Activated CD4-positive, alpha-beta T cell treated with anti-CD3 and anti-CD28 coated beads, Interleukin-2, amount 10 ng/mL, durations not matched to agents 7 days and 5 days (primary cell): ENCODE measurements at regions not wholly inside any gene's neighbourhood (a gene's known extent, or its start where the extent isn't known, plus 50 kb on each side); places are given as distances from the start of the nearest gene placed in this dataset.

Experiments used
- CTCF ChIA-PET: fragments of 350-600 bp; sonication (Branson Sonifier 250); formaldehyde crosslinking; loops from one replicate; lab custom pipeline; 2021; ENCODE audit warnings: antibody characterized with exemption; lab: Charles Lee
- POLR2A ChIA-PET: fragments of 350-600 bp; sonication (Branson Sonifier 250); formaldehyde crosslinking; loops from one replicate; lab custom pipeline; 2021; ENCODE audit warnings: antibody characterized with exemption; lab: Charles Lee
- DNase-seq: peaks from one replicate; pipeline ENCODE4 v3.0.0-alpha.2; 2020
- H3K27ac Mint-ChIP-seq: one replicate; pipeline ENCODE4 v1.8.0; 2021; ENCODE audit warnings: mild to moderate bottlenecking, moderate library complexity, mixed read lengths
- H3K27me3 Mint-ChIP-seq: one replicate; pipeline ENCODE4 v1.8.0; 2021; ENCODE audit warnings: mixed read lengths
- H3K36me3 Mint-ChIP-seq: one replicate; pipeline ENCODE4 v1.8.0; 2021; ENCODE audit warnings: low read depth, mixed read lengths
- H3K4me1 Mint-ChIP-seq: one replicate; pipeline ENCODE4 v1.8.0; 2021; ENCODE audit warnings: mixed read lengths
- H3K4me3 Mint-ChIP-seq: one replicate; pipeline ENCODE4 v1.8.0; 2021; ENCODE audit warnings: mild to moderate bottlenecking, moderate library complexity, mixed read lengths
- H3K9me3 Mint-ChIP-seq: one replicate; pipeline ENCODE4 v1.8.0; 2021; ENCODE audit warnings: mixed read lengths

DNA sequence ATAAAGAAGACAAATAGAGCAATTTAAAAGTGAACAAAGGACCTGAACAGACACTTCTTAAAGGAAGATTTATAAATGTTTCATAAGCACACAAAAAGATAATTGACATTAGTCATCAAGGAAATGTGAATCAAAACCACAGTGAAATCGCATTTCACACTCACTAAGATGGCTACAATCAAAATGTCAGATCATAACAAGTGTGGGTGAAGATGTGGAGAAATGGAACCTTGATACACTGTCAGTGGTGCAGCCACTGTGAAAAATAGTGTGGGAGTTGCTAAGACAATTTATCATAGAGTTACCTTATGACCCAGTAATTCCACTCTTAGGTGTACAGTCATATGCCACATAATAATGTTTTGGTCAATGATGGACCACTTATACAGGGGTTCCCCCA is 54.5 kb upstream of the HTR4 start:
- ChIA-PET CTCF (no interaction called here), POLR2A (no interaction called here)
- Mint-ChIP-seq H3K27me3 (peaks cover 3% of the 10 kb centered on the region), H3K4me1 (no peaks in the 10 kb centered on the region), H3K4me3 (no peak overlapping the region), H3K36me3 (no peaks in the 10 kb centered on the region), H3K27ac (no peak overlapping the region), H3K9me3 (no peaks in the 10 kb centered on the region)
- no peak for DNase-seq

DNA sequence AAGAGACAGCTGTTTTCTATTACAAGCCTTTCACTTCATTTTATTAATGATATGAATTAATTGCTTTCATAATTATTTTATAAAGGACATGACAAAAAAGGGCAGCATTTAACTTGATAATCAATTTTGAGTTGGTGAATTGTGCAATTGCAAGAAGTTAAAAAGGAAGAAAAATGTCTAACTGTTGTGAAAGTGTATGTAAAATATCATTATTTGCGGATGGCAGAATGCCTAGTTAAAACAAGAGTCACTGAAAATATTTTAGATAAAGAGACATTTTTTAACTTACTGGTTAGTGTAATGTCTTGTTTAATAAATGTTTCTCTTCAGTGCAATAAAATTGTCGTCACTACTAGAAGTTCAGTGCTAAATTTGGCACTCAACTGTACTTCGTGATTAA is 57.6 kb upstream of the HTR4 start:
- Mint-ChIP-seq H3K4me1 (no peaks in the 10 kb centered on the region), H3K27ac (no peak overlapping the region), H3K4me3 (no peak overlapping the region), H3K27me3 (peaks cover 11% of the 10 kb centered on the region), H3K36me3 (no peaks in the 10 kb centered on the region), H3K9me3 (no peaks in the 10 kb centered on the region)
- POLR2A ChIA-PET, result no interaction called here
- DNase-seq, result no peak
- CTCF ChIA-PET, result no interaction called here

DNA sequence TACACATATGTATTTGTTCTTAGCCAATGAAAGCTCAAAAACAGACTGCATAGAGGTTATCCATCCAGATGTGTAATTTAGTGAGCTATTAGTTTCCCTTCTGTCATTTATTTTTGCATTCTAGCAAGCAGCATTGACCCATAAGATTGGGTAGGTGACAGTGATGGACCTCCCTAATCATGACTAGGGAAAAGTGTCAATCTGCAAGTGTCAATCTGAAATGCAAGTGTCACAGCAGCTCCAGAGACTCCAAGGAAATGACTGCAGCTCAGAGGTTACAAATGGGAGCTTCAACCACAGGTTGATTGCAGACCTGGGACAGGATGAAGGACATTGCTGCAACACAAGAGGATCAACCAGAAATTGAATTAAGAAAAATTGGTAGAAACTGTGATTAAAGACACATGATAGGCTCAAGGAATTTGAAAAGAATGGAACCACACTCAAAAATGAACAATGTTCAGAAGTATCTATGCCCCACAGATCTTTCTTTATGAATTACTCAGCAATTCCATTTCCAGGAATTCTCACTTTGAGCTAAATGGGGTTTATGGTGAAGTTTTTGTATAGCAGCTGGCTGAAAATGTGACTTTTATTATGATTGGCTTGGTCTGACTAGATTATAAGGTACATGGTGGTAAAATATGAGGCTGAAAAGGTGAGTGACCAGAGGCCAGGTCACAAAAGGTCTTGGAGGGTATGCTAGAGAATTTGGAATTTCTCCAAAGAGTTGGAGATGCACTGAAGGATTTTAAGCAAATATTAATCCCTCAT is 59.6 kb upstream of the HTR4 start:
- Mint-ChIP-seq H3K4me3 (no peak overlapping the region), H3K27me3 (peaks cover 13% of the 10 kb centered on the region), H3K9me3 (no peaks in the 10 kb centered on the region), H3K36me3 (no peaks in the 10 kb centered on the region), H3K27ac (no peak overlapping the region), H3K4me1 (no peaks in the 10 kb centered on the region)
- ChIA-PET POLR2A (no interaction called here), CTCF (no interaction called here)
- no peak for DNase-seq

DNA sequence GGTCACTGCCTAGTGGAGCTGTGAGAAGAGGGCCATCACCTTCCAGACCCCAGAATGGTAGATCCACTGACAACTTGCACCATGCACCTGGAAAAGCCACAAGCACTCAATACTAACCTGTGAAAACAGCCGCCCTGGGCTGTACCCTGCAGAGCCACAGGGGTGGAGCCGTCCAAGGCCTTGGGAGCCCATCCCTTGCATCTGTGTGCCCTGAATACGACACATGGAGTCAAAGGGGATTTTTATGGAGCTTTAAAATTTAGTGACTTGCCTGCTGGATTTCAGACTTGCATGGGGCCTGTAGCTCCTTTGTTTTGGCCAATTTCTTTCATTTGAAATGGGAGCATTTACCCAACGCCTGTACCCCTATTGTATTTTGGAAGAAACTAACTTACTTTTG is 62.4 kb upstream of the HTR4 start:
- POLR2A ChIA-PET, result no interaction called here
- H3K4me3 Mint-ChIP-seq, result no peak overlapping the region
- H3K27ac Mint-ChIP-seq, result no peak overlapping the region

DNA sequence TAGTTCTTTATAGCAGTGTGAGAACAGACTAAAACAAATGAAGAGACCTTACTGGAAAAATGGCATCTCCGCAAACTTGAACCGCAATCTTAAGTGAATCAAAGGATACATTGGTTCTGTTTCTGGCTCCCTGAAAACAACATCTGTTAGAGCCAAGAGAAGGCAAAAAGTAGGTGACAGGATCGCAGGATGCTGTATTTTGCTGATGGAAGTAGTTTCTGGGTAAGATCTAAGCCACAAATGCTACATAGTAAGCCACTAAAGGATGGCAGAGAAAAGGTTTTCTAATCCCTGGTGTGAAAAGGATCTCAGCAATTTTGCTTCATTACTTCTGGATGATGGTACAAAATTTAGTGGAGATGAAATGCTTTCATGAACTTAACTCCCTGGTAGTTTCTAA is 63.3 kb upstream of the HTR4 start:
- no peak overlapping the region for H3K27ac Mint-ChIP-seq
- ChIA-PET POLR2A (no interaction called here), CTCF (interaction anchor here (0.6 kb wide), 1 partner anchor 555 kb away, joined by 3 read pairs; no protein-coding TSS in a partner anchor)
- no peaks in the 10 kb centered on the region for H3K36me3 Mint-ChIP-seq
- no peak overlapping the region for H3K4me3 Mint-ChIP-seq
- H3K27me3 Mint-ChIP-seq, result peaks cover 21% of the 10 kb centered on the region
- H3K9me3 Mint-ChIP-seq, result no peaks in the 10 kb centered on the region
- no peak for DNase-seq
- no peaks in the 10 kb centered on the region for H3K4me1 Mint-ChIP-seq

More for the DNA sequence above, 62.4 kb upstream of the HTR4 start:
- Mint-ChIP-seq H3K27me3 (peaks cover 21% of the 10 kb centered on the region), H3K9me3 (no peaks in the 10 kb centered on the region), H3K4me1 (no peaks in the 10 kb centered on the region), H3K36me3 (no peaks in the 10 kb centered on the region)
- DNase-seq, result no peak
- CTCF ChIA-PET, result interaction anchor here (0.6 kb wide), 1 partner anchor 198 kb away, joined by 3 read pairs; no protein-coding TSS in a partner anchor

DNA sequence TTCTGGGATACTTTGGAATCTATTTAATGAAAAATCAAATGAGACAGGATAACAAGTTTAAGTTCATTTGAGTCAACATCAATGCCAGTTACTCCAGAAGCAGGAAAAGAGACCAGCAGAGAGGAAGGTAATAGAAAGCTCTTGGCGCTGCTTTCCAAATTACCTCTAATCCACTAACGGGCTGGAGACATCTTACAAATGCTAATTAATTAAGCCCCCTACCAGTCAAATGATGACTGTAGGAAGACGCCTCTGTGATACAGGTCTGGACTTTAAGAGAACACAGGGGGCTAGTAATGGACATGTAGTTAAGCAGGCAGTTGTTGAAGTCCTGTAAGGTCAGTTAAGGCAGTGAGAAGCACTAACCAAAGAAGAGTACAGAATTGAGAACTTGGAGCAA is 65.3 kb upstream of the HTR4 start:
- no peak overlapping the region for H3K4me3 Mint-ChIP-seq
- no peaks in the 10 kb centered on the region for H3K9me3 Mint-ChIP-seq
- peaks cover 20% of the 10 kb centered on the region for H3K27me3 Mint-ChIP-seq
- ChIA-PET CTCF (no interaction called here), POLR2A (no interaction called here)
- no peak for DNase-seq
- no peak overlapping the region for H3K27ac Mint-ChIP-seq
- H3K4me1 Mint-ChIP-seq, result no peaks in the 10 kb centered on the region
- no peaks in the 10 kb centered on the region for H3K36me3 Mint-ChIP-seq

DNA sequence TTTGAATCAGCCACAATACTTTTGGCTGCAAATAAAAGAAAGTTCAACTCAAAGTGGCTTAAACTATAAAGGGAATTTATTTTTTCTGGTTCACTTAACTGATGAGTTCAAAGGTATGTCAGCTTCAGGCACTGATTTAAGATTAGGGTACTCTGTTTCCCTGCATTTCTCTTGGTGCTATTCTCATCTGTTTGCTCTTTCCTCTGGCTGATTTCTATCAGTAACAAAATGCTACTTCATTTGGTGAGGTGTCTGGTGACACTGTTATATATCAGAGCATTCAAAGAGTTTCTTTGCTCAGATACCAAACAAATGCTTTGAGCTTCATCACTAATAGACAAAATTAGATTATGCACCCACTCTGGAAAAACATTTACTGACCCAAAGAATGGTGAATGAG is 65.9 kb upstream of the HTR4 start:
- H3K4me3 Mint-ChIP-seq, result no peak overlapping the region
- POLR2A ChIA-PET, result no interaction called here
- no peaks in the 10 kb centered on the region for H3K36me3 Mint-ChIP-seq
- DNase-seq, result no peak
- no peak overlapping the region for H3K27ac Mint-ChIP-seq
- CTCF ChIA-PET, result interaction anchor here (0.8 to 1.0 kb wide), 2 partner anchors 10 to 14 kb away, joined by 3 to 4 read pairs; no protein-coding TSS in a partner anchor
- peaks cover 16% of the 10 kb centered on the region for H3K27me3 Mint-ChIP-seq
- no peaks in the 10 kb centered on the region for H3K4me1 Mint-ChIP-seq
- no peaks in the 10 kb centered on the region for H3K9me3 Mint-ChIP-seq

DNA sequence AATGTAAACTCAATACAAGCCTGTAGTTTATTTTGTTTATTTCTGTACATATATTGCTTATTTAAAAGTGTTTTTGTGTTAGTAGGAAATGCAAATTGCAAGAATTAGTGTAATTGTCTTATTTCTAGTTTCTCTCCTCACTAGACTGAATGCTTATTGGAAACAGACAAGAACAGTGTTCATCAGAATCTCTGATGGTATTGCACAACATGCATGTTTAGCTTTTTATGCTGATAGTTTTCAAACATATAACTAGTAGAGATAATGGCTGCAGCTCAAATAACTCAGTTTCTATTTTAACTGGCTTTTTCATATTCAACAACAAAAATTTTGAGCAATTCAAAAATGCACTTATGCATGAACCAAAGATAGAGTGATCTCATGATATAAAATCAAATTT is 68.8 kb upstream of the HTR4 start:
- Mint-ChIP-seq H3K27me3 (peaks cover 14% of the 10 kb centered on the region), H3K36me3 (no peaks in the 10 kb centered on the region), H3K27ac (no peak overlapping the region), H3K4me1 (no peaks in the 10 kb centered on the region), H3K4me3 (no peak overlapping the region), H3K9me3 (no peaks in the 10 kb centered on the region)
- no peak for DNase-seq
- ChIA-PET POLR2A (no interaction called here), CTCF (interaction anchor here (0.5 kb wide), 1 partner anchor 761 kb away, joined by 3 read pairs; no protein-coding TSS in a partner anchor)

DNA sequence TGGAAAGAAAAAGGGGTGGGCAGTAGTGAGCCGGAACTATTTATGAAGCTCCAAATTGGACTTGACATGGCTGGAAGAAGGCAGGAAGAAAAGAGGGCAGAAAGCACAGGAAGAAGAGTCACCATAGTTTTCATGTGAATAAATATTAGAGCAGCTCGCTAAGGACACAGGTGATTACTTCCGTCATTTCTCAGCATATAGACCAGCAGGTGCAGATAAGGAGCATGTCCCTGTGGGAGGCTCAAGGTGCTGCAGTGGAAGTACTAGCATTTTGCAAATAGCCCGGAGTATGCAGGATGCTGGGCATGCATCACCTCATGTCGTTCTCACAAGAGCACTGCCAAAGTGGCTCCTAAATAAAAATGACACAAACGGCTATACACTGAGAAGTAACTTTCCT is 71.3 kb upstream of the HTR4 start:
- H3K9me3 Mint-ChIP-seq, result no peaks in the 10 kb centered on the region
- H3K4me3 Mint-ChIP-seq, result no peak overlapping the region
- H3K27ac Mint-ChIP-seq, result no peak overlapping the region
- H3K36me3 Mint-ChIP-seq, result no peaks in the 10 kb centered on the region
- ChIA-PET CTCF (interaction anchor here (1.2 kb wide), 1 partner anchor 547 kb away, joined by 5 read pairs; no protein-coding TSS in a partner anchor), POLR2A (no interaction called here)
- no peaks in the 10 kb centered on the region for H3K4me1 Mint-ChIP-seq
- H3K27me3 Mint-ChIP-seq, result peaks cover 6% of the 10 kb centered on the region
- no peak for DNase-seq

DNA sequence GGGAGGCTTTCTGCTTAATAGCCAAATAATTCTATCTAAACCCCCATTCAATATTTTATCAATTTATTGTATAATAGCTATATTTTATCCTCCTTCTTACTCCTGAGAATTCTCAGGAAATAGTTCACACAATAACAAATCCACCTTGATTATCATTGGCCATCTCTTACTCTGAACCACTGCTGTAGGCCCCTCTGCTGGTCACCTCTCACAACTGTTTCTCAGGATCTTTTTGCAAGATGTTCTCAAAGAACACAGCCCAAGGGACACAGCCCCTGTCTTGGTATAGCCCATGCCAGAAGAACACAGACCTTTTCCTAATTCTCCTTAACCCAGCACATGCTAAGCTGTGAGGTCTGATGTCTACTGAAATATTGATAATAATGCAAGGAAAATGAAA is 74.9 kb upstream of the HTR4 start:
- no peaks in the 10 kb centered on the region for H3K9me3 Mint-ChIP-seq
- no peak overlapping the region for H3K4me3 Mint-ChIP-seq
- ChIA-PET POLR2A (no interaction called here), CTCF (interaction anchor here (5.4 kb wide), 1 partner anchor 287 kb away, joined by 35 read pairs; no protein-coding TSS in a partner anchor)
- H3K27ac Mint-ChIP-seq, result no peak overlapping the region
- peaks cover 5% of the 10 kb centered on the region for H3K27me3 Mint-ChIP-seq
- DNase-seq, result no peak
- H3K4me1 Mint-ChIP-seq, result peaks cover 4% of the 10 kb centered on the region
- no peaks in the 10 kb centered on the region for H3K36me3 Mint-ChIP-seq

DNA sequence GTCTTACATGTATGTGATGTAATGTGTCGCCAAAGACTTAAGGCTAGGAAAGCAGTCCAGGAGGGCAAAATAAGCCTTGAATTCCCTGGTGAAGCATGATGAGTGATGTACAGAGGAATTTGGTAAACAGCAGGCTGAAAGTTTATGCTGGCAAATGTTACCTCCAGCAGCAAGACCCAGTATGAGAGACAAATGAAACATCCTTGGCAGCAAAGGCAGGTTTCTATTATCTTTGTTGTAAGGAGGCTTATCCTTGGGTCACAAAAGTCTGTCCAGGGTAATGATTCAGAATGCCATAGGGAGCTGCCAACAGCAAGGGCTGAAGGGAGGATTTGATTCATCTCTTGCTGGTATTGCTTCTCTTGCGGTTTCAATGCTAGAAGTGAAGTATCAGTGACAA is 75.9 kb upstream of the HTR4 start:
- ChIA-PET CTCF (interaction anchor here (0.8 to 5.4 kb wide), 28 partner anchors 9 to 873 kb away, joined by 3 to 35 read pairs (median 4); no protein-coding TSS in a partner anchor), POLR2A (no interaction called here)
- Mint-ChIP-seq H3K4me3 (no peak overlapping the region), H3K27ac (no peak overlapping the region), H3K27me3 (peaks cover 3% of the 10 kb centered on the region), H3K9me3 (no peaks in the 10 kb centered on the region), H3K36me3 (no peaks in the 10 kb centered on the region), H3K4me1 (peaks cover 4% of the 10 kb centered on the region)
- no peak for DNase-seq

DNA sequence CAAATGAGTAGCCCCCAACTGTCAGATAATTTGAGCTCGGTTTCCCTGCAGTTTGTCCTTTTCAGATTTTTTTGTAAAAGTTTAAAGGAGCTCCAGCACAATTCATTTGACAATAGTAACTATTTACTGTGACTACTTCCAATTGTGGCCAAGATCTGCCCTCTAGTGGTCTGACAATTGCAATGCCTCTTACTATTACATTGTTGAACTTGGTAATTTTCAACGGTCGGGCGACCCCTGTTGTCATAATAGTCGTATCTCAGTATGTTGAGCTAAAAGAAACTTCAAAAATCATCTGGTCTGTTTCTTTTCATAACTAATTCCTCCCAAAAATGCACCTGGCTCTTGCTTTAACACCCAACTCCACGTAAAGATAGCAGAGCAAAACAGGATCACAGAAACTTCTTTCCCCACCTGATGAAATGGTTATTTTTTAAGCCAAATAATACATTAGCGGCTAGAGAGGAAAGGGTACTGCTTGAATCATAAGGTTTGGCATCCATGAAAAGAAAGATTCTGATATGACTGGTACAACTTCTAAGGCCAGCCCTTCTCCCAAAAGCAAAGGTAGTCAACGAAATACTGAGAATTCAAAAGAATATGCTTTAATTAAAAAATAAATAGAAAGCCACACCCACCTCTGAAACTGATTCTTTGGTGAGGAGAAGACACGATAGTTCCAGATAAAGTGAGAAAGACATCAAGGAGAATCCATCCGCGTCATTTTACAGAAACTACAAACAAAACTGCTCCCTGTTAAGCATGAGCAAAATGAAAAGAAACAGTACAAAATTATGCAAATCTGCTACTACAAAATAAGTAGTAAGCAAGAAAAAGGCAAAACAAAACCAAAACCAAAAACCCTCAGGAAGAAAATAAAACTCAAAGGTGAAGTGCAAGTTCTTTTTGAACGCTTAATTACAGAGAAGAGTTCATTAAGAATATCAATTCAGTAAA is 76.9 kb upstream of the HTR4 start:
- peaks cover 4% of the 10 kb centered on the region for H3K4me1 Mint-ChIP-seq
- POLR2A ChIA-PET, result interaction anchor here (0.6 kb wide), 1 partner anchor 228 kb away, joined by 3 read pairs; no protein-coding TSS in a partner anchor

More for the DNA sequence above, 76.9 kb upstream of the HTR4 start:
- Mint-ChIP-seq H3K27me3 (peaks cover 1% of the 10 kb centered on the region), H3K9me3 (no peaks in the 10 kb centered on the region), H3K27ac (peak overlapping the region; percentile 78), H3K36me3 (no peaks in the 10 kb centered on the region), H3K4me3 (peak overlapping the region; percentile 42)
- peak; percentile 87 for DNase-seq
- CTCF ChIA-PET, result interaction anchor here (0.6 to 5.4 kb wide), 34 partner anchors 8 to 874 kb away, joined by 3 to 35 read pairs (median 4); no protein-coding TSS in a partner anchor
